DOHH2 (cell line): ENCODE measurements at regions not wholly inside any gene's neighbourhood (a gene's known extent, or its start where the extent isn't known, plus 50 kb on each side); places are given as distances from the start of the nearest gene placed in this dataset.

Experiments
- H3F3A ChIP-seq: fragments of 200-600 bp; sonication (generic), shearing (Covaris generic); 2 replicates; pipeline ENCODE4 v1.6.0; 2016; ENCODE audit warnings: antibody characterized with exemption, mild to moderate bottlenecking; ENCODE audit not compliant: control insufficient read depth, insufficient read depth
- H3K27ac ChIP-seq: fragments of 200-600 bp; sonication (generic); 2 replicates; pipeline ENCODE4 v1.5.1; 2014; ENCODE audit warnings: low read depth, mild to moderate bottlenecking, low read length, moderate library complexity
- H3K27me3 ChIP-seq: fragments of 200-600 bp; sonication (generic); 2 replicates; pipeline ENCODE4 v1.6.1; 2014; ENCODE audit warnings: mild to moderate bottlenecking, low read length, mixed read lengths; ENCODE audit not compliant: control insufficient read depth
- H3K36me3 ChIP-seq: fragments of 200-600 bp; sonication (generic); 2 replicates; pipeline ENCODE4 v1.6.1; 2014; ENCODE audit warnings: mild to moderate bottlenecking, low read length, moderate library complexity, mixed read lengths; ENCODE audit not compliant: control insufficient read depth
- H3K4me1 ChIP-seq: fragments of 200-600 bp; sonication (generic); 2 replicates; pipeline ENCODE4 v1.6.1; 2014; ENCODE audit warnings: mild to moderate bottlenecking, low read length, mixed read lengths; ENCODE audit not compliant: control insufficient read depth
- H3K4me2 ChIP-seq: fragments of 200-600 bp; sonication (generic); 2 replicates; pipeline ENCODE4 v1.6.0; 2014; ENCODE audit warnings: mild to moderate bottlenecking, low read length, moderate library complexity
- H3K4me3 ChIP-seq: fragments of 200-600 bp; sonication (generic); 2 replicates; pipeline ENCODE4 v1.5.1; 2014; ENCODE audit warnings: mild to moderate bottlenecking, low read length, mixed read lengths
- H3K79me2 ChIP-seq: fragments of 200-600 bp; sonication (generic); 2 replicates; pipeline ENCODE4 v1.6.1; 2014; ENCODE audit warnings: mild to moderate bottlenecking, low read length, mixed read lengths; ENCODE audit not compliant: control insufficient read depth
- H3K9me2 ChIP-seq: fragments of 200-600 bp; sonication (generic); replicated peaks from 2 replicates; pipeline ENCODE4 v1.6.1; 2014; ENCODE audit warnings: mild to moderate bottlenecking, low read length, mixed read lengths; ENCODE audit not compliant: control insufficient read depth
- H3K9me3 ChIP-seq: fragments of 200-600 bp; sonication (generic); 2 replicates; pipeline ENCODE4 v1.6.1; 2014; ENCODE audit warnings: antibody characterized with exemption, low read length, mixed read lengths; ENCODE audit not compliant: control insufficient read depth, insufficient read depth
- H4K20me1 ChIP-seq: fragments of 200-600 bp; sonication (generic); 2 replicates; pipeline ENCODE4 v1.6.0; 2014; ENCODE audit warnings: low read depth, mild to moderate bottlenecking, antibody characterized with exemption, low read length, moderate library complexity; ENCODE audit not compliant: control insufficient read depth, insufficient read depth
- EZH2phosphoT487 ChIP-seq: fragments of 200-600 bp; sonication (generic); IDR thresholded peaks from 2 replicates; pipeline ENCODE4 v1.6.1; 2017; ENCODE audit warnings: borderline replicate concordance, mild to moderate bottlenecking, antibody characterized with exemption, low read length, moderate library complexity, mixed read lengths
- TF ChIP-seq, protein P1 (sequence below): fragments of 200-600 bp; sonication (generic); IDR thresholded peaks from one replicate; pipeline ENCODE4 v1.5.1; 2014; ENCODE audit warnings: antibody characterized with exemption, mild to moderate bottlenecking, low read depth, low read length; ENCODE audit not compliant: poor library complexity, severe bottlenecking

DNA sequence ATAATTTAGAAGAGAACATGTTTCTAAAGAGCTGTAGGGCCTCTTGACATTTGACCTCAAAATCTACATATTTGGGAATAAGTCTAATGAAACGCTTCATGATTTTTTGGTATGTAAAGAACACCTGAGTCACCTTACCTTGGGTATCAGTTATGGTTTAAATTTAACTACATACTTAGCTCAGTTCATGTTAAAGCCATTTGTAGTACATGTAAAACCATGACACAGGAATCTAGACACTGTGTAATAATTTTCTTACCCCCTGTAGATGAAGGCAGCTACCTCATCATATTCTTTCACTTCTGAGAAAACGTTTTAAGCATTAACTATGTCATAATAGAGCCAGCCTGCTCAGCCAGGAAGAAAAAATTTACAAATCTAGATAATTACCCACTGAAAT, 105.8 kb upstream of the CPNE8 start:
- Histone ChIP-seq H3K4me2 (no peak overlapping the region), H4K20me1 (no peaks in the 10 kb centered on the region), H3K79me2 (no peaks in the 10 kb centered on the region), H3F3A (no peaks in the 10 kb centered on the region), H3K9me2 (no peaks in the 10 kb centered on the region; the same call in 1 of the 2 replicates), H3K27me3 (no peaks in the 10 kb centered on the region), H3K9me3 (no peaks in the 10 kb centered on the region; the same call in 1 of the 2 replicates), H3K27ac (no peak overlapping the region), H3K4me1 (no peaks in the 10 kb centered on the region), H3K36me3 (no peaks in the 10 kb centered on the region), H3K4me3 (no peak overlapping the region)
- TF ChIP-seq, protein P1, sequence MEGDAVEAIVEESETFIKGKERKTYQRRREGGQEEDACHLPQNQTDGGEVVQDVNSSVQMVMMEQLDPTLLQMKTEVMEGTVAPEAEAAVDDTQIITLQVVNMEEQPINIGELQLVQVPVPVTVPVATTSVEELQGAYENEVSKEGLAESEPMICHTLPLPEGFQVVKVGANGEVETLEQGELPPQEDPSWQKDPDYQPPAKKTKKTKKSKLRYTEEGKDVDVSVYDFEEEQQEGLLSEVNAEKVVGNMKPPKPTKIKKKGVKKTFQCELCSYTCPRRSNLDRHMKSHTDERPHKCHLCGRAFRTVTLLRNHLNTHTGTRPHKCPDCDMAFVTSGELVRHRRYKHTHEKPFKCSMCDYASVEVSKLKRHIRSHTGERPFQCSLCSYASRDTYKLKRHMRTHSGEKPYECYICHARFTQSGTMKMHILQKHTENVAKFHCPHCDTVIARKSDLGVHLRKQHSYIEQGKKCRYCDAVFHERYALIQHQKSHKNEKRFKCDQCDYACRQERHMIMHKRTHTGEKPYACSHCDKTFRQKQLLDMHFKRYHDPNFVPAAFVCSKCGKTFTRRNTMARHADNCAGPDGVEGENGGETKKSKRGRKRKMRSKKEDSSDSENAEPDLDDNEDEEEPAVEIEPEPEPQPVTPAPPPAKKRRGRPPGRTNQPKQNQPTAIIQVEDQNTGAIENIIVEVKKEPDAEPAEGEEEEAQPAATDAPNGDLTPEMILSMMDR, result no peak
- no peak for TF ChIP-seq EZH2phosphoT487

DNA sequence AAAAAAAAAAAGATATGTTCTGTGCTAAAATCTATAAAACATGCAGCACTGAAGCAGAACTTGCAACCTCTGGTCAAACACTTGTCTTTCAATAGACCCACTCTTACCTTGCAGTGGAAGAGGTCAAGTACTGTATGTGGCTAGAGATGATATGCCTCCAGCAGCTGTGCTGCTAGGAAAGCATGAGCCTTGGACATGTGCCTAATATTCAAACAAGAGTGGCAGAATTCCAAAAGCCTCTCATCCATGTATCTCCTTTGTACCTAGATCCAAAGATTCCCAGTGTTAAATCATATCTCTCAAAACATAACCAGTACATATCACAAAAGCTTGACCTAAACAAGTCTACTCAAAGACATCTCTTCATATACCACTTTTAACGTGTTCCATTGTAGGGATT, 105.0 kb upstream of the CPNE8 start:
- Histone ChIP-seq H3K4me1 (no peaks in the 10 kb centered on the region), H4K20me1 (no peaks in the 10 kb centered on the region), H3K27me3 (no peaks in the 10 kb centered on the region), H3K9me3 (no peaks in the 10 kb centered on the region; the same call in 1 of the 2 replicates), H3K4me2 (no peak overlapping the region), H3K4me3 (no peak overlapping the region), H3K36me3 (no peaks in the 10 kb centered on the region), H3K79me2 (no peaks in the 10 kb centered on the region), H3F3A (no peaks in the 10 kb centered on the region), H3K27ac (no peak overlapping the region), H3K9me2 (no peaks in the 10 kb centered on the region; the same call in 1 of the 2 replicates)
- TF ChIP-seq EZH2phosphoT487, result no peak
- TF ChIP-seq, protein P1, result no peak

DNA sequence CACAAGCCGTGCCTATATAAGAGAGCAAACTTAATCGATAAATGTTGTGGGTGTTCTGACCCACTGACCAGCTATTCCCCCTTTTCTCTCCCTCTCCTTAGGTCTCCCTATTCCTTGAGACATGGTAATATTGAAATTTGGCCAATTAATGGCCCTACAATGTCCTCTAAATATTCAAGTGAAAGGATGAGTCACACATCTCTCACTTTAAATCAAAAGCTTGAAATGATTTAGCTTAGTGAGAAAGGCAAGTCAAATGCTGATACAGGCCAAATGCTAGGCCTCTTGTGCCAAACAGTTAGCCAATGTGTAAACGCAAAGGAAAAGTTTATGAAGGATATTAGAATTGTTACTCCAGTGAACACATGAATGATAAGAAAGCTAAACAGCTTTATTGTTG, 102.2 kb upstream of the CPNE8 start:
- Histone ChIP-seq H3K4me3 (no peak overlapping the region), H3K27ac (no peak overlapping the region), H3K9me2 (no peaks in the 10 kb centered on the region), H3K9me3 (no peaks in the 10 kb centered on the region), H3K4me2 (no peak overlapping the region), H4K20me1 (no peaks in the 10 kb centered on the region), H3K27me3 (no peaks in the 10 kb centered on the region), H3K4me1 (no peaks in the 10 kb centered on the region), H3K79me2 (no peaks in the 10 kb centered on the region), H3F3A (no peaks in the 10 kb centered on the region), H3K36me3 (no peaks in the 10 kb centered on the region)
- TF ChIP-seq, protein P1, result no peak
- TF ChIP-seq EZH2phosphoT487, result no peak
